ENCODE measurements at regions not wholly inside any gene's neighbourhood (a gene's known extent, or its start where the extent isn't known, plus 50 kb on each side); places are given as distances from the start of the nearest gene placed in this dataset.

- TF ChIP-seq CTCF (IDR thresholded peaks at IDR 0.05) (no peak), POLR2A (IDR thresholded peaks at IDR 0.05) (no peak)
Observed at GRCh38 chr19:31568724-31569123, 219.5 kb upstream of the TSHZ3 start.
